ENCODE measurements at regions not wholly inside any gene's neighbourhood (a gene's known extent, or its start where the extent isn't known, plus 50 kb on each side); places are given as distances from the start of the nearest gene placed in this dataset.

GRCh38 chr9:117882171-117882570 lies 178.0 kb downstream of the TLR4 start:
- Mint-ChIP-seq H3K4me1 (ENCODE audit: low read depth) (no peaks in the 10 kb centered on the region), H3K27me3 (peaks cover 3% of the 10 kb centered on the region)

DNA sequence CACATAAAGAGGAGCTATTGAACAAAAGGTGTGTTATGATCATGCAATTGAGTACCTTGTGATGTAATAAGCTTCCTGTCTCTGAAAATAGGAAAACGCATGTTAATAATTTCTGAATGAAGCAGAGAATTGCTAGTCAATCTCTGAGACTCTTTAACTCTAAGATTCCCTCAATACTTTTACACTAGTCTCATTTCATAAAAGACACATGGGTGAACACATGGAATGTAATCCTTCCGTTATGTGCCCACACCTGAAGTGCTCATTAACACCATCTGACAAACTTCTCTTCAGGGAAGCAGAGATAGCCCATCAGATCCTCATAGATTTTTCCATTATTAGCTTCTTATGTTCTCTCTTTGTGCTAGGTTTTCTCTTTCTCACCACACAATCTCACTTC lies 182.4 kb downstream of the TLR4 start:
- H3K9me3 Mint-ChIP-seq (ENCODE audit: low read depth) = no peaks in the 10 kb centered on the region
- H3K36me3 Mint-ChIP-seq = no peaks in the 10 kb centered on the region
- H3K27me3 Mint-ChIP-seq = no peaks in the 10 kb centered on the region
- no peak overlapping the region for H3K27ac Mint-ChIP-seq
- no peaks in the 10 kb centered on the region for H3K4me1 Mint-ChIP-seq (ENCODE audit: low read depth)
- H3K4me3 Mint-ChIP-seq = no peak overlapping the region

More at GRCh38 chr9:117882171-117882570, 178.0 kb downstream of the TLR4 start:
- no peak overlapping the region for H3K27ac Mint-ChIP-seq
- no peaks in the 10 kb centered on the region for H3K36me3 Mint-ChIP-seq
- H3K4me3 Mint-ChIP-seq = no peak overlapping the region
- peaks cover 3% of the 10 kb centered on the region for H3K9me3 Mint-ChIP-seq (ENCODE audit: low read depth)

GRCh38 chr9:117887383-117887782 lies 183.2 kb downstream of the TLR4 start:
- Mint-ChIP-seq H3K4me3 (no peak overlapping the region), H3K36me3 (no peaks in the 10 kb centered on the region), H3K4me1 (ENCODE audit: low read depth) (no peaks in the 10 kb centered on the region), H3K9me3 (ENCODE audit: low read depth) (no peaks in the 10 kb centered on the region), H3K27ac (no peak overlapping the region), H3K27me3 (no peaks in the 10 kb centered on the region)

DNA sequence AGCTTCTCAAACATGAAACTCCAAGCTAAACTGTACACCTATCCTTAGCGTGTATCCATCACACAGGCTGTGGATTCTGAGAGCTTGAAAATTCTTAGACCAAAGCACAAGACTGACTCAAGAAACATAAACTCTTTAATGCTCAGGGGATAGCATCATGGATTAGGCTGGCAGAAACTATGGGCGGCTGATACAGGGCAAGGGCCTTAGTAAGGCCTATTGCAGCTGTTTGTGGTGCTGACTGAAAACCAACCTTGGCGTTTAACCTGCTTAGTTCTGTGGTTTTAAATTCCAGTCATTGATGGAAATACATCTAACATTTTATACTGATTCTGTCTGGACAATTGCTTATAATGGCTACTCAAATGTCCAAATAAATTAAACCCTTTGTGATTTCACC lies 183.7 kb downstream of the TLR4 start:
- Mint-ChIP-seq H3K9me3 (ENCODE audit: low read depth) (no peaks in the 10 kb centered on the region), H3K4me1 (ENCODE audit: low read depth) (no peaks in the 10 kb centered on the region), H3K4me3 (no peak overlapping the region), H3K27me3 (no peaks in the 10 kb centered on the region), H3K36me3 (no peaks in the 10 kb centered on the region), H3K27ac (no peak overlapping the region)

DNA sequence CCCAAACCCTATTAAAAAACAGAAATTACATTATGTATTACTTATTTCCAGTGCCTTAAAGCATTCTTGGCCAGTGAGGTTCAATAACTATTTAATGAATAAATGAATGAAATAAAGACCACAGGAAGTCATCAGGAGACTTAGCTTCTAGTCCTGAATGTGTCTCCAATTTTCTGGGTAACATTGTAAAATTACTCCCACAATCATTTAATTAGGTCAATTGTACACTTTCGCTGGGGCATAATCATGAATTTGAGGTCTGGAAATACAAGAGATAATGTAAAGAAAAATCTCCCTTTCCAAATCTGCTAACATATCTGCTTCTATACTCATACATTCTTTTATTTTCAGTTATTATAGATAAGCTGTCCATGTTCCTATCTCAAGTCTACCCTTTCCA lies 199.2 kb downstream of the TLR4 start:
- H3K4me3 Mint-ChIP-seq = no peak overlapping the region
- H3K27ac Mint-ChIP-seq = no peak overlapping the region
- no peaks in the 10 kb centered on the region for H3K4me1 Mint-ChIP-seq (ENCODE audit: low read depth)
- peaks cover 14% of the 10 kb centered on the region for H3K27me3 Mint-ChIP-seq
- peaks cover 2% of the 10 kb centered on the region for H3K36me3 Mint-ChIP-seq
- H3K9me3 Mint-ChIP-seq (ENCODE audit: low read depth) = peaks cover 8% of the 10 kb centered on the region

GRCh38 chr9:117906763-117907162 lies 202.6 kb downstream of the TLR4 start:
- Mint-ChIP-seq H3K27ac (no peak overlapping the region), H3K36me3 (peaks cover 5% of the 10 kb centered on the region), H3K4me3 (no peak overlapping the region), H3K4me1 (ENCODE audit: low read depth) (no peaks in the 10 kb centered on the region), H3K27me3 (peaks cover 18% of the 10 kb centered on the region), H3K9me3 (ENCODE audit: low read depth) (peaks cover 29% of the 10 kb centered on the region)

GRCh38 chr9:117907420-117907819 lies 203.2 kb downstream of the TLR4 start:
- Mint-ChIP-seq H3K36me3 (peaks cover 5% of the 10 kb centered on the region), H3K4me3 (no peak overlapping the region), H3K27me3 (peaks cover 18% of the 10 kb centered on the region), H3K27ac (no peak overlapping the region), H3K4me1 (ENCODE audit: low read depth) (no peaks in the 10 kb centered on the region), H3K9me3 (ENCODE audit: low read depth) (peaks cover 29% of the 10 kb centered on the region)

DNA sequence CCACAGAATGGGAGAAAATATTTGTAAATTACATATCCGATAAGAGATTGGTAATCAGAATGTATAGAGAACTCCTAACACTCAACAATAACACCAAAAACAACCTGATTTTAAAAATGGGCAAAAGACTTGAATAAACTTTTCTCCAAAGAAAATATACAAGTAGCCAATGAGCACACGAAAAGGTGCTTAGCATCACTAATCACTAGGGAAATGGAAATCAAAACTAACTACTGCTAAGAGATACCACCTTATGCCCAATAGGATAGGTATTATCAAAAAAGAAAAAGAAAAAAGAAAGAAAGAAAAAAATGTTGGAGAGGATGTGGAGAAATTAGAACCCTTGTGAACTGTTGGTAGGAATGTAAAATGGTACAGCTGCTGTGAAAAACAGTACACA lies 212.1 kb downstream of the TLR4 start:
- Mint-ChIP-seq H3K36me3 (no peaks in the 10 kb centered on the region), H3K4me1 (ENCODE audit: low read depth) (no peaks in the 10 kb centered on the region), H3K27ac (no peak overlapping the region), H3K27me3 (no peaks in the 10 kb centered on the region), H3K4me3 (no peak overlapping the region), H3K9me3 (ENCODE audit: low read depth) (peaks cover 5% of the 10 kb centered on the region)

- H3K4me3 Mint-ChIP-seq = no peak overlapping the region
- H3K9me3 Mint-ChIP-seq (ENCODE audit: low read depth) = no peaks in the 10 kb centered on the region
- H3K27me3 Mint-ChIP-seq = no peaks in the 10 kb centered on the region
- H3K36me3 Mint-ChIP-seq = no peaks in the 10 kb centered on the region
- H3K27ac Mint-ChIP-seq = no peak overlapping the region
- no peaks in the 10 kb centered on the region for H3K4me1 Mint-ChIP-seq (ENCODE audit: low read depth)
Measured at GRCh38 chr9:117917873-117918272, 213.7 kb downstream of the TLR4 start.

- Mint-ChIP-seq H3K27me3 (no peaks in the 10 kb centered on the region), H3K27ac (no peak overlapping the region), H3K4me3 (no peak overlapping the region), H3K36me3 (no peaks in the 10 kb centered on the region), H3K9me3 (ENCODE audit: low read depth) (no peaks in the 10 kb centered on the region), H3K4me1 (ENCODE audit: low read depth) (no peaks in the 10 kb centered on the region)
Measured at GRCh38 chr9:117919538-117919937, 215.3 kb downstream of the TLR4 start.

DNA sequence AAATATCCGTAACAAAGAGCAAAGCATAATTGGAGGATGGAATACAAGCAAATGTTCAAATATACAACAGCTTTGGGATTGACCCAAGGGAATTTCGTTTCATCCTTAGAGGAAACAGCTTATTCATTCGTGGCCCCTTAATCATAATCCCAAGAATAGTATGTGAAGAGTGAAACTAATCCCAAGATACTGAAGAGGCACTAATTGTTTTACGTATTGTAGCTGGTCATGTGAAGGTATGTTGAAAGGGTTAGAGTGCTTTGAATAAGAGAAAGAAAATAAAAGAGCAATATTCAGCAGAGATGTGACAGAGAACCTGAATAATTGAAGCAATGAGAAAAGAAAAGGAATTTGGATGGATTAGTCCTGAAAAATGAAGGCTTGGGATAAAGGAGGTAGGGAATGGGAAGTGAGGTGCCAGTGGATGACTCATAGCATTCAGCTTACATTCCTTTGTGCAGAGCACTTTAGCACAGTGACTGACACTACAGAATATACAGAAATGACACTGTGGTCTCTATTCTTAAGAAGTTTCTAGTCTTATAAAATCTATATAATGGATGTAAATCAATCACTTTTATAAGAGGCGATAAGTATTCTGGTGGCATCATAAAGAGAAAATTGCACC lies 221.9 kb downstream of the TLR4 start:
- H3K9me3 Mint-ChIP-seq (ENCODE audit: low read depth) = no peaks in the 10 kb centered on the region
- H3K4me3 Mint-ChIP-seq = no peak overlapping the region
- H3K27ac Mint-ChIP-seq = no peak overlapping the region
- H3K4me1 Mint-ChIP-seq (ENCODE audit: low read depth) = no peaks in the 10 kb centered on the region
- H3K36me3 Mint-ChIP-seq = no peaks in the 10 kb centered on the region
- H3K27me3 Mint-ChIP-seq = no peaks in the 10 kb centered on the region

DNA sequence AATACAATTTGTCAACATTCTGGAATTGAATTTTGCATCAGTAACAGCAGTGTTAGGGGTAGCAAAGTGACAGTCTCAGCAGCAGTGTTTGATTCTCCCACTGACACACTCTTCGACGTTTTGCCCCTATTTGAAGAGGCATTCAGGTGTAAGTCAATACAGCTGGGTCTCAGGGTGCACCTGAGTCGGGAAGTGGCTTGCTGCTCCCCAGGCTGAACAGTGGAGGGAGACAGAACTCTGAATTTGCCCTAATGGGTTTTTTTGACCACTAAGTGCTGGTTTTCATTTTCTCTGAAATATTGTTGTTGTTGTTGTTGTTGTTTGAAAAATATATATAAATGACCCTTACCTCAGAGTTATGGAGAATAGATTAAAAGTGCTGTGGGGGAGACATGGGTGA lies 223.2 kb downstream of the TLR4 start:
- Mint-ChIP-seq H3K4me1 (ENCODE audit: low read depth) (no peaks in the 10 kb centered on the region), H3K27ac (no peak overlapping the region), H3K27me3 (no peaks in the 10 kb centered on the region), H3K36me3 (no peaks in the 10 kb centered on the region), H3K4me3 (no peak overlapping the region), H3K9me3 (ENCODE audit: low read depth) (peaks cover 2% of the 10 kb centered on the region)

DNA sequence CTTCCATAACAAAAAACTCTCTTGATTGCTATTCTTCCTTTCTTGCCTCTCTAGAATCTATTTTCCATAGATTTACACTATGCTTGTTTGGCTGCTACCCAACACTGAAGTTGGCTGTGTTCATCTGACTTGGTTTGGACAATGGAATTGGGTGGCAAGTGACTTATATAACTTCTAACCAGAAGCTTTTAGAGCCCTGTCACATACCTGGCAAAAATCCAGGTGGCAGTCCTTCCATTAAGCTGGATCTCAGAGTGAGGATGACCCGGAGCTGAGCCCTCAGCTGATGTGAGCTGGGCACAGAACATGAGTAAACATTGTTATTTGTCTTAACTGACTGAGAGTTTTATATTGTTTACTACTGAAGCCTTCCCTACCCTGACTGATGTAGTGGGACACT lies 225.7 kb downstream of the TLR4 start:
- Mint-ChIP-seq H3K27me3 (peaks cover 4% of the 10 kb centered on the region), H3K9me3 (ENCODE audit: low read depth) (peaks cover 7% of the 10 kb centered on the region), H3K27ac (no peak overlapping the region), H3K36me3 (no peaks in the 10 kb centered on the region), H3K4me1 (ENCODE audit: low read depth) (no peaks in the 10 kb centered on the region), H3K4me3 (no peak overlapping the region)

- Mint-ChIP-seq H3K4me1 (ENCODE audit: low read depth) (no peaks in the 10 kb centered on the region), H3K36me3 (no peaks in the 10 kb centered on the region), H3K27me3 (peaks cover 5% of the 10 kb centered on the region), H3K4me3 (no peak overlapping the region), H3K27ac (no peak overlapping the region), H3K9me3 (ENCODE audit: low read depth) (peaks cover 7% of the 10 kb centered on the region)
Measured at GRCh38 chr9:117932585-117932984, 228.4 kb downstream of the TLR4 start.

DNA sequence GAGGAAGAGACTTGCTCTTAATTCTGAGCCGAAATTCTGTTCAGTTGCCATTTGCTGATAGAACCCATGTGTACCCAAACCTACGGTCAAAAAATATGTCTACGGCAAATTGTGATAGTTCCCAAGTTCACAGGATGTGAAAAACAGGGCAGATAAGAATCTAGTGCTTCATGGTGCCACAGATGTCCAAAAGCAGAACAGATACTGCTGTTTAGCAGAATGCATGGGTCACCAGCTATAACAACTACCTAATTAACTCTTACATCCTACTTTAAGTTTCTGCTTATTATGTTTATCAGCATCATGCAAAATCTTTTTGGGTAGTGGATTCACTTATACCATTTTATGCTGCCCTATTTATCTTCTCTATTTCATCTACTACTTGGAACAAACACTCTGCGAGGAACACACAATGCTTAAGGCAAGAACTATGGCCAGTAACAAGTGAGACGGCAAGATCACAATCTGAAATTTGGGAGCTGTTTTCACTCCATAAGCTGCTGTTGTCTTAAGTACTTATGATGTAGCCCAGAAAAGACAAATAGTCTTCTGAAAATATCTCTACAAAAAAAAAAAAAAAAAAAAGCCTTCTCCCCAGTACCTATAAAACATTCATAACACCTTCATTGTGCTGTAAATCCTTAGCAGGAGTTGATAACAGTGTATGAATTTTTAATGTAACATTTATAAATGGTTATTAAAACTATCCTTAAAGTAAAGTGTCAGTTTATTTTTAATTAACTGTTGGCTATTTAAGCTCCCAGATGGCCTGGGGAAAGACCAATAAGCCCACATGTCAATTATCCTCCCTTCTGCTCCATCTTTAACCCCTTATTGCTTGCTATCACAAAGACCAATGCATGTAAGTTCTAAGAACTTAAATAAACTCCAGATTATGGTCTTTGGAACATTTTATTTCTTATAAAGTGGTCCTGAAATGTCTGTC lies 232.3 kb downstream of the TLR4 start:
- Mint-ChIP-seq H3K4me3 (no peak overlapping the region), H3K27me3 (peaks cover 5% of the 10 kb centered on the region), H3K36me3 (no peaks in the 10 kb centered on the region), H3K27ac (no peak overlapping the region), H3K9me3 (ENCODE audit: low read depth) (peaks cover 7% of the 10 kb centered on the region), H3K4me1 (ENCODE audit: low read depth) (no peaks in the 10 kb centered on the region)
